GM18909 (cell line): ENCODE measurements at regions not wholly inside any gene's neighbourhood (a gene's known extent, or its start where the extent isn't known, plus 50 kb on each side); places are given as distances from the start of the nearest gene placed in this dataset.
"Not testable (repeated sequence)": the region's sequence is repeated elsewhere in the genome, so short reads cannot be mapped to it uniquely, and the experiment has no call there.

Experiments used
- ATAC-seq: cut with Tn5 transposase; IDR thresholded peaks from one replicate; pipeline ENCODE4 v1.9.1; 2021; ENCODE audit warnings: mild to moderate bottlenecking; ENCODE audit not compliant: unreplicated experiment, poor library complexity

DNA sequence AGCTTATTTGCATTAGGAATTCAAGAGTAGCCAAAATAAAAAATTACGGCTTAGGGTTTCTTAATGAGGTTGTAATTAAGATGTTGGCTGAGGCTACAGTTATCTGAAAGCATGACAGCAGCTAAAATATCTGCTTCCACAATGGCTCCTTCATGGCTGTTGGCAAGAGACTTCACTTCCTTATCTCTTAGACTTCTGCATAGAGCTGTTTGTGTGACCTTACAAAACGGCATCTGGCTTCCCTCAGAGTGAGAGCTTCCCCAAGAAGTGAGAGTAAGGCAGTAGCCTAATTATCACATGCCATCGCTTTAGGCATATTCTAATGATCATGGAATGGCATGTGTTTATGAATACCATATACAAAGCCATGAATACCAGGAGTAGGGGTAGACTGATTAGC is 57.6 kb downstream of the CCDC59 start:
- no peak for ATAC-seq

DNA sequence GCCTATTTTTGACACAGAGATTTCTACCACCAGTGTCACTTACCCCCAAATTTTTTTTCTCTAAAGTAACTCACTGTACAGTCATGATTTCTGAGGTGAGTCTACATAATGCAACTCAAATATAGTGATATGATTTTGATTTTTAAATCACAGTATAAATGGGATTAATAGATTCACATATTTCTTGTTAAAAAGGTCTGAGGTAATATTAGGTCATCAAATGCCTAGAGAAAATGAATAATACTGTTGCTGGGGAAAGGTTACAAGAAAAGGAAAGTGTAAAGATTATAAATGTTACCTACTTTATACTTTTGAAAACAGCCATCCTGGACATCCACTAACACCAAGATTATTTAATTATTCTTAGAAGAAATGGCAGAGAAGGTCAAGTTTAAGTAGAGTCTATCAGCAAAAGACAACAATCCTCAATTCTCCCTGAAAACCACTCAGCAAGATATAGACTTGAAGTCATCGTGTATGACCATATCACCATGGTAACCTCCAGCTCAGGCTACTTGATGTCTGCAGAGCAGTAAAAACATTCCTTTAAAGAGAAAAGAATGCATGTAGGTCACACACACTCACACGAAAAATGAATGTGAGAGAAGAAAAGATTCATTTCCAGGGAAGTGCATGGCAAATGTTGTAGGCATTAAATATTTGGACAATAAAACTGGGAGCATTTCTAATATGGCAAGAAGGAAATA is 58.7 kb downstream of the CCDC59 start:
- ATAC-seq, result no peak

- ATAC-seq, result no peak
Measured at GRCh38 chr12:82290415-82290814, 67.8 kb downstream of the CCDC59 start.

DNA sequence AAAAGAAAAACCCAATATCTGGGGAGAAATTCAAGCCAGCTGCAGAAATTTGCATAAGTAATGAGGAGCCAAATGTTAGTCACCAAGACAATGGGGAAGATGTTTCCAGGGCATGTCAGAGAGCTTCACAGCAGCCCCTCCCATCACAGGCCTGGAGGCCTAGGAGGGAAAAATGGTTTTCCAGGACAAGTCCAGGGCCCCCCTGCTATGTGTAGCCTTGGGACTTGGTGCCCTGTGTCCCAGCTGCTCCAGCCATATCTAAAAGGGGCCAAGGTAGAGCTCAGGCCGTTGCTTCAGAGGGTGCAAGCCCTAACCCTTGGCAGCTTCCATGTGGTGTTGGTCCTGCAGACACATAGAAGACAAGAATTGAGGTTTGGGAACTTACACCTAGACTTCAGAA is 76.9 kb downstream of the CCDC59 start:
- ATAC-seq, result not testable (repeated sequence)

GRCh38 chr12:82279536-82280058 is 78.6 kb downstream of the CCDC59 start:
- no peak for ATAC-seq

- ATAC-seq, result no peak
Measured at GRCh38 chr12:82277582-82277981, 80.6 kb downstream of the CCDC59 start.

GRCh38 chr12:82242729-82243128 is 115.5 kb downstream of the CCDC59 start:
- no peak for ATAC-seq

DNA sequence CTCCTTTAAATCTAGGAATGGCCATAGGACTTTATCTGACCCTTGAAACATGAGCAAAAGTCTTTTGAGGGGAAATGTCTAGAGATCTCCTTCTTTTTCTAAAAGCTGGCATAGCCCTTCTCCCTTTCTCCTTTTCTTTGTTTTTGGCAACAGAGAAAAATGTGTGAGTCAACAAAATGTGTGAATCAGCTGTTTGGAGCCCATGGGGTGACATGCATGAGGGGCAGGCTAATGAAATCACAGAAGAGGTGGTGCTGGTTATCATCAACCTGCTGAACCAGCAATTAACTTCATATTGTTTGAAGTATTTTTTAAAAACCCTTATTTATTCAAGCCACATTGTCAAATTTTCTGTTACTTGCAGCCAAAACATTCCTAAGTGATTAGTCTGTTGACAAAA is 132.3 kb downstream of the CCDC59 start:
- ATAC-seq, result no peak

DNA sequence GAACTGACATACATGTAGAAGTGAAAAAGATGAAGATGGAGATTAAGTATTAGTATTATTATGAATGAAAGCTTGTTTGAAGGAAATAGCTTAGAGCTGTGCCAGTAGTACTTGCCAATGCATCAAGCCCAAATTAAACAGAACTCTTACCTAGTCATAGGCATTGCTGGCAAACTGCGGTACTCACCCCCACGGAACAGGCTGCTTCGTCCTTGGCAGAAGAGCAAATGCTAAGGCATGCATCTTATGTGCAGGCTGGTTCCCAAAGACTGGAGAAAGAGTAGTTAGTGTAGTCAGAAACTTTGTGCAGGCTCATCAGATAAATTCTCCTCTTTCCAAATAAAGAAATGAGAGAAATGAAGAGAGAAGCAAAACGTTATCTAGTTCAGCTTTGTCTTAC is 134.8 kb downstream of the CCDC59 start:
- ATAC-seq, result no peak

- ATAC-seq, result no peak
Measured at GRCh38 chr12:82216475-82216874, 141.7 kb downstream of the CCDC59 start.

- no peak for ATAC-seq
Measured at GRCh38 chr12:82213761-82214160, 144.4 kb downstream of the CCDC59 start.

DNA sequence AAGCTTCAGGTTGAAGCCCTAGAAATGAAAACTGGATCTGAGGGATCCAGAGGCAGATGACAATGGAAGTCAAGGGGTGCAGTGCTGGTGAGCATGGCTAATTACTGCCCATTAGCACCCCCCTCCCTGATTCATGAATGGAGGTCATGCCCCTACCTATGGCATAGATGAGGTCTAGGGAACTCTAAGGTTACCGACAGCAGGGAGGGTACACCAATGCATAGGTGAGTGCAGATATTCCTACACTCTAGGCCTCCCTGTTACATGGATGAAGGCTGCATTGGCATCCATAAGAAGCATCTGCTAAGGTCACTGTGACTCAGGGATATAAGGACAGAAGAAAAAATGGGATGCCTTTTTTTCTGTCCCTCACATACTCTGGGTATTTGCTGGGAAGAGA is 147.3 kb downstream of the CCDC59 start:
- ATAC-seq, result no peak

- no peak for ATAC-seq
Measured at GRCh38 chr12:82209533-82209932, 148.7 kb downstream of the CCDC59 start.

DNA sequence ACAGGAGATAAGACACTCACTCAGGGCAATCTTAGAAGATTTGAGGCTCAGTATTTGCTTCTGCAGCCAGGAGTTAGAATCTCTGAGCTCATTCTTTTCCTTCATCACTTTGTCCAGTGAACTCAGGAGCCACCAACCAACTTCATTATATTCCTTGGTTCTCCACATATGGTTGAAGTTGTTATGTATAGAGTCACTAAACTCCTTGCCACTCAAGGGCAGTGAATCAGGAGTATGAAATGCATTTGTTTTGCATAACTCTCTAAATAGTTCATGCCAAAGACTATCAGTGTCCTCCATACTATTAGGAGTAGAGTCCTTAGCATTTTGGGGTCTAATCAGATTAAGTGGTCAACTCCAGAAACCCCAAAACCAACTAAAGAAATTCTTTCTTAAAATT is 150.6 kb downstream of the CCDC59 start:
- no peak for ATAC-seq

GRCh38 chr12:82203086-82203485 is 155.1 kb downstream of the CCDC59 start:
- ATAC-seq, result no peak

DNA sequence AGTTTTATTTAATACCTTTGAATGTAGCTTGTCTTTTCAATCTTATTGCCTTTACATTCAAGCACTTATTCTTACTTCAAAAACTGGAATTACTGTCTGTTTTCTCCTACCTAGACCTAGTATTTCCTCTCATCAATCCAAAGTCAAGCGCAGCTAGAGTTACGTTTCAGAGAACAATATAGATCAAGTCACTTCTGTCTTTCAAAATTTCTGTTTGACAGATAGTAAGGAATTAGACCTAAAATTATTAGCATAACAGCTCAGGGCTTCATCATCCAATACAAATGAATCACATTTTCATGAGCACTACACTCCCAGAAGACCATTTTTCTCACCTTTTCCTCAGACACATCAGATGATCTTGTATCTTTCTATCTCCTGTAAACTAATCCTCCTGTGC is 170.6 kb downstream of the CCDC59 start:
- no peak for ATAC-seq

DNA sequence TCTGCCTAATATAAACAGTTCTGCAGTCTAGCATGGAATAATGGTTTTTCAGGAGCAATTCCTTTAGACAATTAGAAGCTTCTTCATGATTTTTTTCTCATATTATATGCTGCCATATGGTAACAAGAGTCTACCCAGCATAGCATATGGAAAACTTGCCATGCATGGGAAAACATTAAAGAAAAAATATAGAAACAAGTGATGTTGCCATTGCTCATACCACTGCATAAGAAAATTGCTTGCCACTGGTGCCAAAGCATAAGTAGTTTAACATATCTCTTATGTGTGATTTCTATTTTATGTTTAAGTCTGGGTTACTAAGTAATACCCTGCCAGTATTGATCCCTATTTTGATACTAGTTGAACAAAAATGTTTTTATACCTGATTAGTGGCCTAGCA is 171.2 kb downstream of the CCDC59 start:
- no peak for ATAC-seq

DNA sequence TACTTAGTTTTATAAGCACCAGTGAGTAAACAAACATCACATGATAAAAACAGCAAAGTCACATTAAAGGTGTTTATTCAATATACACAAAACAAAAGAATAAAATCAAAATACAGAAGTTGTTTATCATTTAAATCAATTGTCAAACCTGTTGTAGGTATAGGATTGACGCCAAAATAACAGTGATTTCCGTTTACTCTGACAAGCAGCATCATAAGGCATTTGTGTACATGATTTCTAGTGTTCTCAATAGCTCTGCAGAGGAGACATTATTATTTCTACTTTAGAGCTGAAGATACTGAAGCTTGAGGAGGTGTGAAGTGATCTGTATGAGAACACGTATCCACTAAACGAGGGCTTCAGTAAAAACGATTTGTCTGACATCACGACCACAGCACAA is 171.9 kb downstream of the CCDC59 start:
- ATAC-seq, result no peak

DNA sequence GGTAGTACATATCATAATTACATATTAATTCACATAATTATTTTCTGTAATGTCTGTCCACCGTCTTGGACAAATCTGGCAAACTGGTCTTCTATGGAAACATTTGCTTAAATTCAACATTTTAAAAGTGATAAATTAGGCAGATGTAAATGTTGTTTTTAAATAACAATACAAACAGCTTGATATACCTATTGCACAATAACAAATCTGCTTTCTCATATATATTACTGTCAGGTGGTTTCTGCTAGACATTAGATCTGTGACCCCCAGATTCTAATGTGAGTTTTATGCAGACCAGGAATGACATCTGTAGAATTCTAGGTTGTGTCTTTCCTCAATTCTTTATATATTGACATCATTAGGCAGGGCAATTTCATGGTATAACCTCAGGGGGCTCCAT is 173.3 kb downstream of the CCDC59 start:
- ATAC-seq, result no peak

GRCh38 chr12:82182601-82183190 is 175.5 kb downstream of the CCDC59 start:
- no peak for ATAC-seq

- no peak for ATAC-seq
Measured at GRCh38 chr12:82176761-82177490, 181.3 kb downstream of the CCDC59 start.
